Adipose tissue (tissue), 3 donors: ENCODE measurements at regions not wholly inside any gene's neighbourhood (a gene's known extent, or its start where the extent isn't known, plus 50 kb on each side); places are given as distances from the start of the nearest gene placed in this dataset.
"Not testable (repeated sequence)": the region's sequence is repeated elsewhere in the genome, so short reads cannot be mapped to it uniquely, and the experiment has no call there.

Experiments used
- H3K27ac ChIP-seq: one replicate; pipeline ENCODE4 v1.5.1; 2013; ENCODE audit warnings: low read depth, low read length
- WGBS, 3 donors: extraction: QIAGEN DNeasy Blood & Tissue Kit; methylation state at CpG; one replicate each; pipeline ENCODE4 v1.1.7; 2013; 5-methylcytosine and 5-hydroxymethylcytosine counted together
- donor health status: healthy with polysubstance abuse.
- donor health status: Bipolar disorder and iron deficiency.
- donor health status: healthy.

GRCh38 chr7:69062020-69062765 lies 536.1 kb upstream of the AUTS2 start:
- H3K27ac ChIP-seq = no peak overlapping the region
- 90 to 94% (median 92%) methylated on average over 20 of the region's 20 CpGs for WGBS, 3 donors

GRCh38 chr7:69067397-69067796 lies 530.9 kb upstream of the AUTS2 start:
- WGBS, 3 donors = 18 to 35% (median 33%) methylated on average over 3 of the region's 3 CpGs
- H3K27ac ChIP-seq = no peak overlapping the region

GRCh38 chr7:69070476-69070875 lies 527.8 kb upstream of the AUTS2 start:
- 79 to 89% (median 88%) methylated on average over 3 of the region's 3 CpGs for WGBS, 3 donors

GRCh38 chr7:69076566-69076965 lies 521.7 kb upstream of the AUTS2 start:
- 75 to 92% (median 91%) methylated on average over 4 of the region's 4 CpGs for WGBS, 3 donors
- H3K27ac ChIP-seq = no peak overlapping the region

More at GRCh38 chr7:69070476-69070875, 527.8 kb upstream of the AUTS2 start:
- H3K27ac ChIP-seq = no peak overlapping the region

DNA sequence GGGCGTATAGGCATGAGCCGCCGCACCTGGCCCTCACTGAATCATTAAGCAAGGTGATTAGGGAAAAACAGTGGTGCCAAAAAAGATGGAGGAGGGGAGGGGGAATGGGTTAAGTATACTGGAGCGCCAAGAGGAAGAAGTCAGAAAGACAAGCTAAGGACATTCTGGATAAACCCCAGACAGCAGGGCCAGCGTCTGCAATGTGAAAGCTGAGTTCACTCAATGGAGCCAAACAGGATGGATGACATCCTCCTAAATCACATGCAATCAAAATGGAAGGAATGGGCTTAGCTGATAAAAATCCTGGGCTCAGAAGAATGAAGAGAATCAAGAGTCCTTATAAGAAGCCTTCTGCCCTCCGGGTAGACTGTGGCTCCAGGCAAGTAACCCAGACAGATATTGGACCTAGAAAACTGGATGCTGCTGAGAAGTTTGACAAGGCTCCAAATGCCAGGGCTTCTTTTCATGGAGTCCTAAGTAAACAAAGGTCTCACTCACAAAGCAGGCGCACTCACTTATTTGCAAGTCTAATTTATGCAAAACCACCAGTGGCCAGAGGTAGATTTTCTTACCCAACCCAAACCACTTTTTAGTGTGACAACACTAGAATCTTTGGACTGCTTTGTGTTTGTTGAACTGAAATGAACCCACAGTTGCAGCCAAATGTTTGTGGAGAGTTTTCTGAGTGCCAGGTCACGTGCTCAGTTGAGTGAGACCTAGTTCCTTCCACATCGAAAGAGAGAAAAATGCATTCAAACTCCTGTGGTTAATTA lies 519.1 kb upstream of the AUTS2 start:
- H3K27ac ChIP-seq = no peak overlapping the region
- 60 to 68% (median 67%) methylated on average over 9 of the region's 9 CpGs for WGBS, 3 donors

GRCh38 chr7:69087281-69087680 lies 511.0 kb upstream of the AUTS2 start:
- WGBS, 3 donors = 87 to 95% (median 89%) methylated on average over 2 of the region's 2 CpGs
- not testable (repeated sequence) for H3K27ac ChIP-seq

DNA sequence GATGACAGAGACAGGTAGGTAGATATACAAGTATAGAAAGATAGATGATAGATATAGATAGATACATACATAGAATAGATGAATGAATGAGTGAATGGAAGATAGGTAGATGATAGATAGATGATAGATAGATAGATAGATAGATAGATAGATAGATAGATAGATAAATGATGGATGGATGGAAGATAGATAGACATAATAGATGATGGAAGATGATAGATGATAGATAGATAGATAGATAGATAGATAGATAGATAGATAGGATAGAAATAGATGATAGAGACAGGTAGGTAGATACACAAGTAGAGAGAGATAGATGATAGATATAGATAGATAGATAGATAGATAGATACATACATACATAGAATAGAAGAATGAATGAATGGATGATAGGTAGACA lies 510.1 kb upstream of the AUTS2 start:
- H3K27ac ChIP-seq = no peak overlapping the region

DNA sequence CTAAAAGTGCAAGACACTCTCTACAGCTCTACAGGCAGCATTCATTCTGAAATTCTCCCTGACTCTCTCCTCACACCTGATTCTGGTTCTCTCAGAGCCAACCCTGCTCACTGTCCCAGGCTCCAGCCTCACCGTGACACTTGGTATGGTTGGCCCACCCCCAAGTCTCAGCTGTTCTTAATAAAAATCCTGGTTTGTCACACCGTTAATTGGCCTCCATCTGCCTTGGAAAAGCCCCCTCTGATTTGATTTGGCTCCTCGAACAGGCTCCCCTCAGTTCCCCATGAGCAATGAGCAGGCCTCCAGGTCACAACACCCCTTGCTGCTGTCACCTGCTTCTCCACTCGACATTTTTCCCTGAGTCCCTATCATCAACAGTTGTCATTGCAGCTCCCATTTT lies 507.3 kb upstream of the AUTS2 start:
- WGBS, 3 donors = 72 to 78% (median 77%) methylated on average over 4 of the region's 4 CpGs
- H3K27ac ChIP-seq = no peak overlapping the region

GRCh38 chr7:69091521-69091920 lies 506.8 kb upstream of the AUTS2 start:
- 66 to 84% (median 80%) methylated on average over 4 of the region's 4 CpGs for WGBS, 3 donors
- no peak overlapping the region for H3K27ac ChIP-seq

- H3K27ac ChIP-seq = no peak overlapping the region
- 19 to 69% (median 67%) methylated on average over 2 of the region's 2 CpGs for WGBS, 3 donors
Observed at GRCh38 chr7:69095127-69095526, 503.1 kb upstream of the AUTS2 start.

DNA sequence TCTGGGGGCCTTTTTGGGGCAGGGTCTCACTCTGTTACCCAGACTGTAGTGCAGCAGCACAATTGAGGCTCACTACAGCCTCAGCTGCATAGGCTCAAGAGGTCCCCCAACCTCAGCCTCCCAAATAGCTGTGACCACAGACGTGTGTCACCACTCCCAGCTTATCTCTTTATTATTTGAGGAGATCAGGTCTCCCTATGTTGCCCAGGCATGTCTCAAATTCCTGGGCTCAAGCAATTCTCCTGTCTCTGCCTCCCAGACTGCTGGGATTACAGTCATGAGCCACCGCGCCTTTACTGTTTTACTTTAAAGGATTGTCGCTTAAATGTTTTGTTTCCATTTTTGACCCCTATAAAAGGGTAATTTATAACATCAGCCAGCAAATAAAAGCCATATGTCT lies 502.6 kb upstream of the AUTS2 start:
- 73 to 87% (median 83%) methylated on average over 4 of the region's 4 CpGs for WGBS, 3 donors

DNA sequence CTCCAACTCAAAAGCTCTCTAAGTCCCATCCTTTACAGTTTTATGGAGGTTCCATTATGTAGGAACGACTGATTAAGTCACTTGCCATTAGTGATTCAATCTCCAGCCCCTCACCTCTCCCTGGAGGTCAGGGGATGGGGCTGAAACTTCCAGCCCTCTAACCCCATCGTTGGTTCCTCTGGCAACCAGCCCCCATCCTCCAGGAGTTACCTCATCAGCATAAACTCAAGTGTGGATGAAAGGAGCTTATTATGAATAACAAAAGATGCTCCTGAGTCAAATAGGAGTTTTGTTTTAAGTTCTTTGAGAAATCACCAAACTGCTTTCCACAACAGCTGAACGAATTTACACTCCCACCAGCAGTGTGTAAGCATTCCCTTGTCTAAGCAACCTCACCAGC lies 494.3 kb upstream of the AUTS2 start:
- no peak overlapping the region for H3K27ac ChIP-seq
- WGBS, 3 donors = 43 to 55% (median 49%) methylated on average over 3 of the region's 3 CpGs

More for the DNA sequence above, 502.6 kb upstream of the AUTS2 start:
- no peak overlapping the region for H3K27ac ChIP-seq

- 63 to 85% (median 84%) methylated on average over 3 of the region's 3 CpGs for WGBS, 3 donors
Observed at GRCh38 chr7:69105092-69105491, 493.2 kb upstream of the AUTS2 start.

GRCh38 chr7:69105981-69106380 lies 492.3 kb upstream of the AUTS2 start:
- H3K27ac ChIP-seq = no peak overlapping the region
- WGBS, 3 donors = 79 to 87% (median 81%) methylated on average over 3 of the region's 3 CpGs

More at GRCh38 chr7:69105092-69105491, 493.2 kb upstream of the AUTS2 start:
- no peak overlapping the region for H3K27ac ChIP-seq

- H3K27ac ChIP-seq = not testable (repeated sequence)
- WGBS, 3 donors = 93 to 96% (median 95%) methylated on average over 7 of the region's 7 CpGs
Observed at GRCh38 chr7:69106449-69106848, 491.8 kb upstream of the AUTS2 start.

GRCh38 chr7:69106946-69107345 lies 491.3 kb upstream of the AUTS2 start:
- 76 to 85% (median 83%) methylated on average over 7 of the region's 7 CpGs for WGBS, 3 donors
- H3K27ac ChIP-seq = not testable (repeated sequence)

GRCh38 chr7:69108097-69108496 lies 490.2 kb upstream of the AUTS2 start:
- no peak overlapping the region for H3K27ac ChIP-seq
- 82 to 93% (median 91%) methylated on average over 10 of the region's 10 CpGs for WGBS, 3 donors

DNA sequence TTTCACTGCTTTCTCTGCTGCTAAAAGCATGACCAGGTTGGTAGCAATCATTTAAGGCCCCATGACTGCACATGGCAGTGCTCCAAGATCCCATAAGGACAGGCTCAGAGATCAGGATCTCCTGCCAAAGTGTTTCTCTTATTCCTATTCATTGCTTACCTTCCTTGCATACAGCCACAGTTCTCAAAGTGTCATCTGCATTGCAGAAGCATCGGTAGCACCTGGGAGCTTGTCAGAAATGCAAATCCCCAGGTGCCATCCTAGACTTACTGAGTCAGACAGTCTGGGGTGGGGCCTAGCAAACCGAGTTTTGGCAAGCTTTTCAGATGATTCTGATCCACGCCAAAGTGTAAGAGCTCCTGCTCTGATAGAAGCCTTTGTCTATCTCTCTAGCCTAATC lies 489.0 kb upstream of the AUTS2 start:
- WGBS, 3 donors = 49 to 59% (median 51%) methylated on average over 3 of the region's 3 CpGs
- H3K27ac ChIP-seq = no peak overlapping the region

GRCh38 chr7:69109879-69110278 lies 488.4 kb upstream of the AUTS2 start:
- H3K27ac ChIP-seq = no peak overlapping the region
- 84 to 92% (median 89%) methylated on average over 7 of the region's 7 CpGs for WGBS, 3 donors
